H1 (cell line): ENCODE measurements at regions not wholly inside any gene's neighbourhood (a gene's known extent, or its start where the extent isn't known, plus 50 kb on each side); places are given as distances from the start of the nearest gene placed in this dataset.

Source experiments
- BRCA1 ChIP-seq: IDR thresholded peaks from 2 replicates; pipeline ENCODE4 v1.6.1; 2012; ENCODE audit warnings: low read depth, low read length, improper control_type of control experiment
- CHD7 ChIP-seq: fragments of 300-600 bp; sonication (generic); IDR thresholded peaks from 2 replicates; pipeline ENCODE4 v1.7.1; 2012; ENCODE audit warnings: low read length, moderate library complexity, mild to moderate bottlenecking, inconsistent platforms; ENCODE audit not compliant: insufficient replicate concordance
- CTCF ChIP-seq, 3 experiments: IDR thresholded peaks; 1 replicate in 2 of 3; 2 replicates in 1 of 3; pipeline versions ENCODE4 v1.5.1 to v1.6.1; 2011; ENCODE audit warnings: low read length in 3 of 3, mild to moderate bottlenecking in 3 of 3, inconsistent platforms in 2 of 3, low read depth in 1 of 3, moderate library complexity in 1 of 3; ENCODE audit not compliant: insufficient read depth in 1 of 3; ENCODE audit errors: control extremely low read depth in 1 of 3
- SIN3A ChIP-seq, 2 experiments: IDR thresholded peaks in 1 of 2; conservative IDR thresholded peaks in 1 of 2; 2 replicates each; pipeline ENCODE4 v1.6.1; 2011 to 2012; ENCODE audit warnings: low read length in 2 of 2, improper control_type of control experiment in 1 of 2, low read depth in 1 of 2, mild to moderate bottlenecking in 1 of 2
- SP2 ChIP-seq: IDR thresholded peaks from 2 replicates; pipeline ENCODE4 v1.6.1; 2012; ENCODE audit warnings: mild to moderate bottlenecking, low read length, inconsistent platforms
- SP4 ChIP-seq: IDR thresholded peaks from 2 replicates; pipeline ENCODE4 v1.6.1; 2012; ENCODE audit warnings: low read length, inconsistent platforms

DNA sequence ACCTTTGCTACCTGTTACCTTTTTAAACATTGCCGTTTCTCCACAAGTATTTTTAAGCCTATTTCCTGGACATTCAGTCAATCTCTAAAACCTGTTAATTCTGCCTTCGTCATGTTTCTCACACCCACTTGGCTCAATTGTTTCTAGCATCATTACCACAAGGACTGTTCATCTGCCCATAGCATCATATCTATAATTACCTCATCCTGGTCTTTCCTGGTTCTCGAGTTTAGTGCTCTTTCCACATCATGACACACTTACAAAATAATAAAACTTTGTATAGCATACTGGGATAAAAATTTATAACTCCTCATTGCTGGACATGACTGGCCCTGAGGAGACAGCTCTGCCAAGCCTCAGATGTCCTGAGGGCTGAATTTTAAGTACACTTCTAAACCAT lies 104.8 kb downstream of the CYB561 start (continued):
- TF ChIP-seq CHD7: no peak
- TF ChIP-seq BRCA1: no peak
- no peak for TF ChIP-seq SP2
- TF ChIP-seq SIN3A (conservative IDR thresholded peaks at IDR 0.05 in 1 of 2, IDR thresholded peaks at IDR 0.05 in 1 of 2; ENCODE audit: low read depth in 1 of 2, low read length in 2 of 2): no peak
- TF ChIP-seq SP4: no peak
- TF ChIP-seq CTCF (IDR thresholded peaks at IDR 0.05; ENCODE audit: control extremely low read depth in 1 of 3, insufficient read depth in 1 of 3, low read depth in 1 of 3, low read length in 3 of 3): no peak
